Endodermal cell (in vitro differentiated cells): ENCODE measurements at regions not wholly inside any gene's neighbourhood (a gene's known extent, or its start where the extent isn't known, plus 50 kb on each side); places are given as distances from the start of the nearest gene placed in this dataset.

Experiments used
- DNase-seq: peaks from one replicate; pipeline ENCODE4 v3.0.0-alpha.2; 2017
- H3K27ac ChIP-seq: 2 replicates; pipeline ENCODE4 v1.5.1; 2013; ENCODE audit warnings: mild to moderate bottlenecking, low read depth, low read length, moderate library complexity
- H3K27me3 ChIP-seq: 2 replicates; pipeline ENCODE4 v1.6.1; 2013; ENCODE audit warnings: mild to moderate bottlenecking, low read length, moderate library complexity; ENCODE audit not compliant: insufficient read depth, control insufficient read depth, poor library complexity, severe bottlenecking
- H3K36me3 ChIP-seq: 2 replicates; pipeline ENCODE4 v1.7.0; 2013; ENCODE audit warnings: mild to moderate bottlenecking, low read length, moderate library complexity; ENCODE audit not compliant: control insufficient read depth, insufficient read depth
- H3K4me1 ChIP-seq: one replicate; pipeline ENCODE4 v1.7.0; 2013; ENCODE audit warnings: low read length; ENCODE audit not compliant: control insufficient read depth, insufficient read depth
- H3K4me3 ChIP-seq: 2 replicates; pipeline ENCODE4 v1.5.1; 2013; ENCODE audit warnings: mild to moderate bottlenecking, low read length, moderate library complexity
- H3K9ac ChIP-seq: 2 replicates; pipeline ENCODE4 v1.6.1; 2013; ENCODE audit warnings: mild to moderate bottlenecking, low read length, moderate library complexity; ENCODE audit not compliant: poor library complexity, severe bottlenecking; ENCODE audit errors: extremely low read depth
- H3K9me3 ChIP-seq: 2 replicates; pipeline ENCODE4 v1.6.1; 2013; ENCODE audit warnings: mild to moderate bottlenecking, low read length, moderate library complexity; ENCODE audit not compliant: control insufficient read depth
- H3K27ac Mint-ChIP-seq: 2 replicates; pipeline ENCODE4 v1.8.0; 2020; ENCODE audit warnings: mixed read lengths
- H3K27me3 Mint-ChIP-seq: 2 replicates; pipeline ENCODE4 v1.8.0; 2021; ENCODE audit warnings: mild to moderate bottlenecking, mixed read lengths; ENCODE audit not compliant: insufficient read depth
- H3K36me3 Mint-ChIP-seq: 2 replicates; pipeline ENCODE4 v1.8.0; 2020; ENCODE audit warnings: low read depth, mixed read lengths
- H3K4me1 Mint-ChIP-seq: 2 replicates; pipeline ENCODE4 v1.8.0; 2020; ENCODE audit warnings: mixed read lengths
- H3K4me3 Mint-ChIP-seq: 2 replicates; pipeline ENCODE4 v1.8.0; 2020; ENCODE audit warnings: mild to moderate bottlenecking, moderate library complexity, mixed read lengths
- H3K9me3 Mint-ChIP-seq: 2 replicates; pipeline ENCODE4 v1.8.0; 2020; ENCODE audit warnings: mild to moderate bottlenecking, mixed read lengths
- CTCF ChIP-seq: fragments of 200-600 bp; sonication (generic); conservative IDR thresholded peaks from 2 replicates; pipeline ENCODE4 v1.5.0; 2021; ENCODE audit warnings: antibody characterized with exemption, mild to moderate bottlenecking
- WGBS, 2 experiments: methylation state at CpG; one replicate each; pipeline versions ENCODE4 v1.1.5 to v1.1.7; 2013; ENCODE audit warnings: missing lambda C conversion rate in 2 of 2, mixed read lengths in 1 of 2; ENCODE audit not compliant: insufficient coverage in 1 of 2, insufficient read length in 1 of 2; 5-methylcytosine and 5-hydroxymethylcytosine counted together

- Mint-ChIP-seq H3K27me3 (no peaks in the 10 kb centered on the region), H3K27ac (no peak overlapping the region)
- no CpG with 5 or more reads among the region's 1 CpG for WGBS, 2 experiments
Observed at GRCh38 chr13:90121784-90122183, 1225.7 kb upstream of the MIR17HG start.

GRCh38 chr13:90122531-90122930 lies 1225.0 kb upstream of the MIR17HG start:
- Mint-ChIP-seq H3K4me3 (no peak overlapping the region), H3K9me3 (peaks cover 1% of the 10 kb centered on the region), H3K27me3 (no peaks in the 10 kb centered on the region), H3K27ac (no peak overlapping the region), H3K36me3 (no peaks in the 10 kb centered on the region), H3K4me1 (no peaks in the 10 kb centered on the region)
- H3K27me3 ChIP-seq = no peaks in the 10 kb centered on the region
- no peak for DNase-seq
- no peaks in the 10 kb centered on the region for H3K36me3 ChIP-seq
- H3K4me1 ChIP-seq = no peaks in the 10 kb centered on the region
- H3K27ac ChIP-seq = no peak overlapping the region
- 100% methylated on average over 2 of the region's 2 CpGs; no CpG with 5 or more reads in 1 of the 2 experiments for WGBS, 2 experiments
- no peak overlapping the region for H3K4me3 ChIP-seq
- H3K9me3 ChIP-seq = peaks cover 4% of the 10 kb centered on the region
- H3K9ac ChIP-seq = no peak overlapping the region
- no peak for TF ChIP-seq CTCF

More at GRCh38 chr13:90121784-90122183, 1225.7 kb upstream of the MIR17HG start:
- Mint-ChIP-seq H3K9me3 (peaks cover 5% of the 10 kb centered on the region), H3K4me1 (no peaks in the 10 kb centered on the region), H3K4me3 (no peak overlapping the region), H3K36me3 (no peaks in the 10 kb centered on the region)
- TF ChIP-seq CTCF = no peak
- Histone ChIP-seq H3K9me3 (peaks cover 11% of the 10 kb centered on the region), H3K4me1 (no peaks in the 10 kb centered on the region), H3K4me3 (no peak overlapping the region), H3K9ac (no peak overlapping the region), H3K27me3 (no peaks in the 10 kb centered on the region), H3K27ac (no peak overlapping the region), H3K36me3 (no peaks in the 10 kb centered on the region)
- no peak for DNase-seq

GRCh38 chr13:90135558-90135957 lies 1211.9 kb upstream of the MIR17HG start:
- no peaks in the 10 kb centered on the region for H3K4me1 Mint-ChIP-seq
- DNase-seq = no peak
- H3K27me3 Mint-ChIP-seq = no peaks in the 10 kb centered on the region
- H3K36me3 Mint-ChIP-seq = no peaks in the 10 kb centered on the region
- TF ChIP-seq CTCF = no peak
- H3K27me3 ChIP-seq = no peaks in the 10 kb centered on the region
- no peak overlapping the region for H3K4me3 Mint-ChIP-seq
- H3K27ac ChIP-seq = no peak overlapping the region
- H3K9me3 Mint-ChIP-seq = no peaks in the 10 kb centered on the region
- no peaks in the 10 kb centered on the region for H3K36me3 ChIP-seq
- 90 to 96% methylated on average over 2 to 3 of the region's 3 CpGs for WGBS, 2 experiments
- no peaks in the 10 kb centered on the region for H3K4me1 ChIP-seq
- H3K9me3 ChIP-seq = no peaks in the 10 kb centered on the region
- no peak overlapping the region for H3K4me3 ChIP-seq
- no peak overlapping the region for H3K9ac ChIP-seq
- no peak overlapping the region for H3K27ac Mint-ChIP-seq
